ENCODE measurements at regions not wholly inside any gene's neighbourhood (a gene's known extent, or its start where the extent isn't known, plus 50 kb on each side); places are given as distances from the start of the nearest gene placed in this dataset.

GRCh38 chr15:23890218-23890617 lies 203.1 kb upstream of the NDN start:
- TF ChIP-seq RAD21 (IDR thresholded peaks at IDR 0.05; ENCODE audit: low read depth) (no peak), TCF12 (IDR thresholded peaks at IDR 0.05; ENCODE audit: low read depth) (no peak), CEBPB (IDR thresholded peaks at IDR 0.05) (no peak), EGR1 (IDR thresholded peaks at IDR 0.05) (no peak), EP300 (IDR thresholded peaks at IDR 0.05; ENCODE audit: borderline replicate concordance) (no peak), FOXM1 (IDR thresholded peaks at IDR 0.05; ENCODE audit: borderline replicate concordance, low read depth) (no peak), YY1 (IDR thresholded peaks at IDR 0.05; ENCODE audit: low read depth) (no peak), NFIC (IDR thresholded peaks at IDR 0.05) (no peak), CREB1 (IDR thresholded peaks at IDR 0.05; ENCODE audit: low read depth) (no peak), REST (IDR thresholded peaks at IDR 0.05; ENCODE audit: low read depth) (no peak), ZBTB7A (IDR thresholded peaks at IDR 0.05; ENCODE audit: low read depth) (no peak), TAF1 (IDR thresholded peaks at IDR 0.05; ENCODE audit: low read depth) (no peak), MAX (IDR thresholded peaks at IDR 0.05) (no peak)
